Heart left ventricle (tissue), 16 donors: ENCODE measurements at regions not wholly inside any gene's neighbourhood (a gene's known extent, or its start where the extent isn't known, plus 50 kb on each side); places are given as distances from the start of the nearest gene placed in this dataset.

Source experiments
- ATAC-seq, 4 donors: fragments of 200-7000 bp; cut with Tn5 transposase; one replicate each; pipeline ENCODE4 v1.9.1; 2020 to 2022; ENCODE audit warnings: moderate library complexity in 4 of 4, mild to moderate bottlenecking in 3 of 4, moderate number of reproducible peaks in 1 of 4
- DNase-seq, 5 donors: peaks; one replicate each; pipeline ENCODE4 v3.0.0-alpha.2; 2020
- H3K27ac ChIP-seq, 12 donors: fragments of 200-600 bp; sonication (generic) in 4 of 12; one replicate each; pipeline versions ENCODE4 v1.5.0 to v1.8.0; 2016 to 2022; ENCODE audit warnings: mild to moderate bottlenecking in 2 of 12
- H3K27me3 ChIP-seq, 9 donors: fragments of 200-600 bp; sonication (generic) in 2 of 9; one replicate each; pipeline versions ENCODE4 v1.5.1 to v1.8.0; 2016 to 2022; ENCODE audit warnings: mild to moderate bottlenecking in 3 of 9
- H3K36me3 ChIP-seq, 9 donors: fragments of 200-600 bp; sonication (generic) in 2 of 9; one replicate each; pipeline versions ENCODE4 v1.5.0 to v1.8.0; 2018 to 2022; ENCODE audit warnings: mild to moderate bottlenecking in 2 of 9
- H3K4me1 ChIP-seq, 12 donors: fragments of 200-600 bp; sonication (generic) in 4 of 12; one replicate each; pipeline versions ENCODE4 v1.5.0 to v1.8.0; 2016 to 2022; ENCODE audit warnings: mild to moderate bottlenecking in 3 of 12
- H3K4me3 ChIP-seq, 12 donors: fragments of 200-600 bp; sonication (generic) in 4 of 12; one replicate each; pipeline versions ENCODE4 v1.5.0 to v1.8.0; 2017 to 2022; ENCODE audit warnings: mild to moderate bottlenecking in 9 of 12, moderate library complexity in 4 of 12
- H3K9me3 ChIP-seq, 12 donors: fragments of 200-600 bp; sonication (generic) in 4 of 12; one replicate each; pipeline versions ENCODE4 v1.5.0 to v1.8.0; 2016 to 2022; ENCODE audit warnings: mild to moderate bottlenecking in 1 of 12
- POLR2A ChIP-seq, 2 donors: fragments of 450-650 bp; IDR thresholded peaks; one replicate each; pipeline ENCODE4 v1.6.1; 2017; ENCODE audit warnings: antibody characterized with exemption in 2 of 2, mild to moderate bottlenecking in 2 of 2, moderate library complexity in 2 of 2
- WGBS, 4 donors: extraction: QIAGEN DNeasy Blood & Tissue Kit in 2 of 4; methylation state at CpG; one replicate each; pipeline versions ENCODE4 v1.1.5 to v1.1.7; 2013 to 2018; 5-methylcytosine and 5-hydroxymethylcytosine counted together
- intact Hi-C, 10 donors: fragments of 100-400 bp; cut with DNase I; formaldehyde crosslinking; loops; one replicate each; pipeline versions ENCODE4 v1.11.1 to v1.14.2; 2022
- TF ChIP-seq, protein P1 (sequence below), 12 donors: fragments of 200-600 bp; sonication (generic) in 4 of 12; IDR thresholded peaks; one replicate each; pipeline versions ENCODE4 v1.5.0 to v1.8.0; 2018 to 2022; ENCODE audit warnings: antibody characterized with exemption in 12 of 12, mild to moderate bottlenecking in 5 of 12
- donor health status: ischemic (EF 13 %, LVEDD 7.1; RV severe dilation, severe dysfunction).
- donor health status: healthy with polysubstance abuse.
- donor health status: DM: no; HTN: yes; CAD: no.
- donor health status: DM: no; HTN: no; CAD: no.
- donor health status: ischemic (EF 25% LVEDD 6.9; RV normal size, moderate dysfunction).
- donor health status: ischemic (EF 25% LVEDD 5.7; RV mildly dilated, moderate dysfunction).
- donor health status: healthy.
- donor health status: DM: yes; HTN: yes; CAD: no.
- donor health status: ischemic (EF 35%, LVEDD 5.7; RV mildly dilated, moderate dysfunction).
- donor health status: nonischemic (EF 11% LVEDD 7.7; RV severe dilation, severe dysfunction).
- donor health status: DM: yes; HTN: yes; CAD: no.
- donor health status: PGD.
- donor health status: ischemic (EF 29% LVEDD 5.4; RV normal size, mild dysfunction).
- donor health status: nonischemic (EF 23%, LVEDD 6.1; RV moderate dilation, normal function).

DNA sequence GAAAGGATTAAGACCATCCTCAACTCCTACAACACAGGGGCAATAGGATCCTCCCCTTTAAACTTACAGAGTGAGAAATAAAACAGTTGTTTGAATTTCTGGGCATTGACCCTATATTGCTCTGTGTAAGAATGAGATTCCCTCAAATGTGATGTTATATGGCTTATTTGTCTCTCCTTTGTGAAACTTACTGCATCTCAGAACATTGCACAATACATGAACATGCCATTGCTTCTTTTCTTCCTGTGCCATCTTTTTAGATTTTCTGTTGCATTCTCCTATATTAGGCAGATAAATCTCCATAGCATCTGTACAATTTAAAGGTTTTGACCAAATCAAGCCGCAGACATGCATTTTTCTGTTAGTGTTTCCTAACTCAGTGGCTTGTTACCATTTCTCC is 941.9 kb upstream of the FANCL start:
- no peak for DNase-seq
- Histone ChIP-seq H3K4me3 (no peak overlapping the region), H3K36me3 (no peaks in the 10 kb centered on the region), H3K9me3 (no peaks in the 10 kb centered on the region), H3K4me1 (no peaks in the 10 kb centered on the region), H3K27ac (no peak overlapping the region), H3K27me3 (no peaks in the 10 kb centered on the region)
- TF ChIP-seq POLR2A (IDR thresholded peaks at IDR 0.05) = no peak
- TF ChIP-seq, protein P1, sequence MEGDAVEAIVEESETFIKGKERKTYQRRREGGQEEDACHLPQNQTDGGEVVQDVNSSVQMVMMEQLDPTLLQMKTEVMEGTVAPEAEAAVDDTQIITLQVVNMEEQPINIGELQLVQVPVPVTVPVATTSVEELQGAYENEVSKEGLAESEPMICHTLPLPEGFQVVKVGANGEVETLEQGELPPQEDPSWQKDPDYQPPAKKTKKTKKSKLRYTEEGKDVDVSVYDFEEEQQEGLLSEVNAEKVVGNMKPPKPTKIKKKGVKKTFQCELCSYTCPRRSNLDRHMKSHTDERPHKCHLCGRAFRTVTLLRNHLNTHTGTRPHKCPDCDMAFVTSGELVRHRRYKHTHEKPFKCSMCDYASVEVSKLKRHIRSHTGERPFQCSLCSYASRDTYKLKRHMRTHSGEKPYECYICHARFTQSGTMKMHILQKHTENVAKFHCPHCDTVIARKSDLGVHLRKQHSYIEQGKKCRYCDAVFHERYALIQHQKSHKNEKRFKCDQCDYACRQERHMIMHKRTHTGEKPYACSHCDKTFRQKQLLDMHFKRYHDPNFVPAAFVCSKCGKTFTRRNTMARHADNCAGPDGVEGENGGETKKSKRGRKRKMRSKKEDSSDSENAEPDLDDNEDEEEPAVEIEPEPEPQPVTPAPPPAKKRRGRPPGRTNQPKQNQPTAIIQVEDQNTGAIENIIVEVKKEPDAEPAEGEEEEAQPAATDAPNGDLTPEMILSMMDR (IDR thresholded peaks at IDR 0.05) = no peak
- WGBS, 4 donors = 82 to 89% (median 87%) methylated on average over 1 of the region's 1 CpG
- ATAC-seq = no peak
- intact Hi-C loops = loop anchor here in 6 of 10 donors (5.0 to 10.0 kb wide), 3 partner anchors 408 to 421 kb away; no protein-coding TSS in a partner anchor

DNA sequence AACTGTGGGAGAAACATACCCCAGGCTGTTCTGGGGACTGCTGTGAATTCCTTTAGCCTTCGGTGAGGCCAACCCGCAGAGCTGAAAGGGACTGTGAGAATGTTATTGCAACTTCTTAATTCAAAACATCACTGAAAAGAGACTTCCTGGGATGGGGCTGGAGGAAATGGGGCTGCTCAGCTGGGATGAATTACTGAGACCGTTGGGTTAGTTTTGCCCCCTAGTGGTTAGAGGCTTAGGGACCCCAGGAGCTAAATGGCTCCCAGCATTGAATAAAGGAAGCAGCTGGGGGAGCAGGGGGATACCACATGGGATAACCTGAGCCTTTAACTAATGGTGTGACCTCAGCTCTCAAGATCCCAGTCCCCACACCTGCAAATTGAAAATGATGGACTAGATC is 941.1 kb upstream of the FANCL start:
- intact Hi-C loops = loop anchor here in 6 of 10 donors (5.0 to 10.0 kb wide), 3 partner anchors 407 to 420 kb away; no protein-coding TSS in a partner anchor
- 6 to 14% (median 9%) methylated on average over 3 of the region's 3 CpGs for WGBS, 4 donors
- H3K27me3 ChIP-seq = no peaks in the 10 kb centered on the region
- H3K27ac ChIP-seq = no peak overlapping the region
- peak in 1 of 4 donors; percentile 29 for ATAC-seq
- no peaks in the 10 kb centered on the region for H3K36me3 ChIP-seq
- no peak for TF ChIP-seq POLR2A (IDR thresholded peaks at IDR 0.05)
- TF ChIP-seq, protein P1 (IDR thresholded peaks at IDR 0.05) = peak in 11 of 12 donors; percentile 8 to 51 (median 34)
- H3K4me3 ChIP-seq = no peak overlapping the region
- no peaks in the 10 kb centered on the region for H3K4me1 ChIP-seq
- peak in 1 of 5 donors; percentile 17 for DNase-seq
- H3K9me3 ChIP-seq = no peaks in the 10 kb centered on the region

DNA sequence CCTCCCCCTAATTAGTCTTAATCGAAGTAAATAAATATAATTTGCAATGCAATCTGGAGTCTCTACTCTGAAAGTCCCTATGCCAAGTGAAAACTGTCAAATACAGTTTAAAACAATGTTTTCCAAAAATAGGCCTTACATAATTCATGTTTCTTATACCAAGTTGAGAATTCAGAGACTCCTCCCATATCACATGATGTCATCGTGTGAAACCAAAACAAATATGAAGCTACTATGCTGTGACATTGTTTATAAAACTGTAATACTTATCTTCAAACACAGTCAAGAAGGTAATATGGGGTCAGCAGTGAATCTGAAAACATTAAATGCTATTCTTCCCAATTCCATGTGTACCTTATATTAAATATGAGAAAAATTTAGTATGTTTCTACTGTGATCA is 940.2 kb upstream of the FANCL start:
- TF ChIP-seq, protein P1 (IDR thresholded peaks at IDR 0.05) = no peak
- no peak for TF ChIP-seq POLR2A (IDR thresholded peaks at IDR 0.05)
- H3K4me3 ChIP-seq = no peak overlapping the region
- no peak overlapping the region for H3K27ac ChIP-seq
- no peaks in the 10 kb centered on the region for H3K36me3 ChIP-seq
- no peaks in the 10 kb centered on the region for H3K27me3 ChIP-seq
- DNase-seq (no peak), ATAC-seq (no peak)
- H3K9me3 ChIP-seq = no peaks in the 10 kb centered on the region
- intact Hi-C loops = loop anchor here in 6 of 10 donors (5.0 to 10.0 kb wide), 3 partner anchors 407 to 419 kb away; no protein-coding TSS in a partner anchor
- H3K4me1 ChIP-seq = no peaks in the 10 kb centered on the region
- 50 to 60% (median 55%) methylated on average over 2 of the region's 2 CpGs for WGBS, 4 donors

DNA sequence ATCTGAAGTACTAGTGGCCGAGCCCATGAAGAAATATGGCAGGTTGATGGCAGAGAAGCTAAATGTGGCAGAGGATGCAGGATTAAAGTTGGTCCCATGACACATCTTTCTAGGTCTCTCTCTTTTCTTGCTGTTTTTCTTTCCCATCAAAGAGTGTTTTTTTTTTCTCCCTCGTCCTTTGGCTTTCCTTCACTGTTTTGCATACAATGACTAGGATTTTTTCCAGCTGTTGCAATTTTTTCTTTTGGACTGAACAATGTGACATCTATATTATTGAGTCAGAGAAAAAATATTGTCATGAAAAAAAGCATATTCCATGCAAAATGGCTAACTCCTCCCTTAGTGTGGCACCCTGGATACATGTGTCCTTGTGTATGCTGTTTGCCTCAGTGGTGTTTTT is 939.5 kb upstream of the FANCL start:
- Histone ChIP-seq H3K9me3 (no peaks in the 10 kb centered on the region), H3K36me3 (no peaks in the 10 kb centered on the region), H3K27ac (no peak overlapping the region), H3K27me3 (no peaks in the 10 kb centered on the region), H3K4me3 (no peak overlapping the region), H3K4me1 (no peaks in the 10 kb centered on the region)
- DNase-seq (no peak), ATAC-seq (no peak)
- WGBS, 4 donors = 47 to 62% (median 54%) methylated on average over 2 of the region's 2 CpGs
- intact Hi-C loops = loop anchor here in 6 of 10 donors (5.0 to 10.0 kb wide), 3 partner anchors 406 to 418 kb away; no protein-coding TSS in a partner anchor
- TF ChIP-seq POLR2A (IDR thresholded peaks at IDR 0.05) = no peak
- TF ChIP-seq, protein P1 (IDR thresholded peaks at IDR 0.05) = no peak
